Peyer's patch (tissue), 4 donors: ENCODE measurements at regions not wholly inside any gene's neighbourhood (a gene's known extent, or its start where the extent isn't known, plus 50 kb on each side); places are given as distances from the start of the nearest gene placed in this dataset.

ENCODE experiments used
- DNase-seq, 3 donors: peaks; one replicate each; pipeline ENCODE4 v3.0.0-alpha.2; 2017 to 2019
- H3K27ac ChIP-seq, 4 donors: fragments of 200-600 bp; sonication (generic); one replicate each; pipeline ENCODE4 v1.5.1; 2016 to 2019
- H3K27me3 ChIP-seq, 2 donors: fragments of 200-600 bp; sonication (generic); one replicate each; pipeline ENCODE4 v1.5.1; 2019
- H3K36me3 ChIP-seq, 3 donors: fragments of 200-600 bp; sonication (generic); one replicate each; pipeline ENCODE4 v1.5.1; 2016 to 2019
- H3K4me1 ChIP-seq, 4 donors: fragments of 200-600 bp; sonication (generic); one replicate each; pipeline ENCODE4 v1.5.1; 2016 to 2019
- H3K4me3 ChIP-seq, 4 donors: fragments of 200-600 bp; sonication (generic); 1 replicate in 3 of 4; 2 replicates in 1 of 4; pipeline ENCODE4 v1.5.1; 2016 to 2019; ENCODE audit warnings: mild to moderate bottlenecking in 1 of 4
- H3K9me3 ChIP-seq, 4 donors: fragments of 200-600 bp; sonication (generic); one replicate each; pipeline ENCODE4 v1.5.1; 2016 to 2019; ENCODE audit warnings: mild to moderate bottlenecking in 1 of 4
- CTCF ChIP-seq, 6 experiments: fragments of 450-650 bp in 4 of 6; fragments of 200-600 bp in 2 of 6; sonication (generic) in 1 of 6; IDR thresholded peaks; one replicate each; pipeline ENCODE4 v1.5.1; 2017 to 2019; ENCODE audit warnings: antibody characterized with exemption in 6 of 6, mild to moderate bottlenecking in 3 of 6, moderate library complexity in 1 of 6
- POLR2A ChIP-seq, 2 donors: fragments of 450-650 bp; IDR thresholded peaks; one replicate each; pipeline ENCODE4 v1.5.1; 2017; ENCODE audit warnings: antibody characterized with exemption in 2 of 2, mild to moderate bottlenecking in 2 of 2, moderate library complexity in 2 of 2

GRCh38 chr5:155101697-155102096 is 88.1 kb downstream of the KIF4B start:
- DNase-seq: no peak
- Histone ChIP-seq H3K36me3 (no peaks in the 10 kb centered on the region), H3K27ac (no peak overlapping the region), H3K4me3 (no peak overlapping the region), H3K9me3 (no peaks in the 10 kb centered on the region), H3K4me1 (no peaks in the 10 kb centered on the region), H3K27me3 (no peaks in the 10 kb centered on the region)
- TF ChIP-seq CTCF (IDR thresholded peaks at IDR 0.05): no peak
- no peak for TF ChIP-seq POLR2A (IDR thresholded peaks at IDR 0.05)

- TF ChIP-seq POLR2A (IDR thresholded peaks at IDR 0.05) (no peak), CTCF (IDR thresholded peaks at IDR 0.05) (no peak)
- no peak overlapping the region for H3K27ac ChIP-seq
- no peak for DNase-seq
These were observed 89.6 kb downstream of the KIF4B start for GRCh38 chr5:155103146-155103545.

GRCh38 chr5:155104441-155104840 is 90.9 kb downstream of the KIF4B start:
- Histone ChIP-seq H3K27ac (no peak overlapping the region), H3K27me3 (no peaks in the 10 kb centered on the region), H3K4me1 (no peaks in the 10 kb centered on the region), H3K4me3 (no peak overlapping the region), H3K9me3 (no peaks in the 10 kb centered on the region), H3K36me3 (no peaks in the 10 kb centered on the region)
- no peak for DNase-seq
- TF ChIP-seq CTCF (IDR thresholded peaks at IDR 0.05) (no peak), POLR2A (IDR thresholded peaks at IDR 0.05) (no peak)

More at GRCh38 chr5:155103146-155103545, 89.6 kb downstream of the KIF4B start:
- Histone ChIP-seq H3K27me3 (no peaks in the 10 kb centered on the region), H3K4me3 (no peak overlapping the region), H3K4me1 (no peaks in the 10 kb centered on the region), H3K9me3 (no peaks in the 10 kb centered on the region), H3K36me3 (no peaks in the 10 kb centered on the region)

GRCh38 chr5:155106221-155106620 is 92.7 kb downstream of the KIF4B start:
- Histone ChIP-seq H3K27ac (no peak overlapping the region), H3K4me1 (no peaks in the 10 kb centered on the region), H3K4me3 (no peak overlapping the region), H3K9me3 (no peaks in the 10 kb centered on the region), H3K27me3 (no peaks in the 10 kb centered on the region), H3K36me3 (no peaks in the 10 kb centered on the region)
- TF ChIP-seq POLR2A (IDR thresholded peaks at IDR 0.05): no peak
- no peak for DNase-seq

GRCh38 chr5:155113888-155114287 is 100.3 kb downstream of the KIF4B start:
- no peaks in the 10 kb centered on the region for H3K4me1 ChIP-seq
- no peak for DNase-seq
- H3K27me3 ChIP-seq: no peaks in the 10 kb centered on the region
- H3K27ac ChIP-seq: no peak overlapping the region
- H3K9me3 ChIP-seq: no peaks in the 10 kb centered on the region
- TF ChIP-seq POLR2A (IDR thresholded peaks at IDR 0.05): no peak
- no peak for TF ChIP-seq CTCF (IDR thresholded peaks at IDR 0.05)
- H3K36me3 ChIP-seq: no peaks in the 10 kb centered on the region
- no peak overlapping the region for H3K4me3 ChIP-seq

- Histone ChIP-seq H3K4me1 (no peaks in the 10 kb centered on the region), H3K36me3 (no peaks in the 10 kb centered on the region), H3K27ac (no peak overlapping the region), H3K9me3 (no peaks in the 10 kb centered on the region), H3K4me3 (no peak overlapping the region), H3K27me3 (no peaks in the 10 kb centered on the region)
- TF ChIP-seq POLR2A (IDR thresholded peaks at IDR 0.05) (no peak), CTCF (IDR thresholded peaks at IDR 0.05) (no peak)
- DNase-seq: no peak
These were observed 101.1 kb downstream of the KIF4B start for GRCh38 chr5:155114655-155115054.
